Suprapubic skin (tissue), 4 donors: ENCODE measurements at regions not wholly inside any gene's neighbourhood (a gene's known extent, or its start where the extent isn't known, plus 50 kb on each side); places are given as distances from the start of the nearest gene placed in this dataset.

Source experiments
- EP300 ChIP-seq: sonication (generic); formaldehyde crosslinking; IDR thresholded peaks from one replicate; pipeline ENCODE4 v1.6.1; 2017; ENCODE audit warnings: antibody characterized with exemption
- POLR2A ChIP-seq, 2 donors: fragments of 450-650 bp; IDR thresholded peaks; one replicate each; pipeline ENCODE4 v1.6.1; 2017; ENCODE audit warnings: antibody characterized with exemption in 2 of 2, mild to moderate bottlenecking in 2 of 2, moderate library complexity in 2 of 2
- POLR2AphosphoS5 ChIP-seq, 3 donors: sonication (generic); formaldehyde crosslinking; IDR thresholded peaks; one replicate each; pipeline ENCODE4 v1.6.1; 2017; ENCODE audit warnings: antibody characterized with exemption in 3 of 3
- TF ChIP-seq, protein P1 (sequence below), 2 donors: fragments of 200-600 bp in 1 of 2; fragments of 450-650 bp in 1 of 2; sonication (generic) in 1 of 2; IDR thresholded peaks; one replicate each; pipeline ENCODE4 v1.5.1; 2016 to 2019; ENCODE audit warnings: antibody characterized with exemption in 2 of 2, mild to moderate bottlenecking in 1 of 2, moderate library complexity in 1 of 2

DNA sequence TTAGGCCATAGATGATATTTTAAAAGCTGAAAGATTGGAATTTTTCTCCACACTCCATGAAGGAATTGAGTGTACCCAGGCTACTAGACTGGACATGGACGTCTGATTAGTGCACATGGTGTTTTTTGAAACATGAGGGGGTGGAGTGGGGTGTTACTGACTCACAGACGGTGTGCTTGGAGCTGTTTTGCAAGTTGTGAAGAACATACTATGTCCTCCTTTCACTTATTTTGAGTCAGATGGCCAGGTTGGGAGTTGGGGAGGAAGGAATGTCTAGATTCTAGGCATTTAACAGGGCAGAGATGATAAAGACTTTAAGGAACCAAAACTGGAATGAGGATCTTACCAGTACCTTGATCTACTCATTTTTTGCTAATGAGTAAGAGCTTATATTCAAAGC is 158.1 kb upstream of the MTNR1B start:
- TF ChIP-seq EP300 (no peak), POLR2AphosphoS5 (IDR thresholded peaks at IDR 0.05) (no peak), POLR2A (IDR thresholded peaks at IDR 0.05) (no peak)
- TF ChIP-seq, protein P1, sequence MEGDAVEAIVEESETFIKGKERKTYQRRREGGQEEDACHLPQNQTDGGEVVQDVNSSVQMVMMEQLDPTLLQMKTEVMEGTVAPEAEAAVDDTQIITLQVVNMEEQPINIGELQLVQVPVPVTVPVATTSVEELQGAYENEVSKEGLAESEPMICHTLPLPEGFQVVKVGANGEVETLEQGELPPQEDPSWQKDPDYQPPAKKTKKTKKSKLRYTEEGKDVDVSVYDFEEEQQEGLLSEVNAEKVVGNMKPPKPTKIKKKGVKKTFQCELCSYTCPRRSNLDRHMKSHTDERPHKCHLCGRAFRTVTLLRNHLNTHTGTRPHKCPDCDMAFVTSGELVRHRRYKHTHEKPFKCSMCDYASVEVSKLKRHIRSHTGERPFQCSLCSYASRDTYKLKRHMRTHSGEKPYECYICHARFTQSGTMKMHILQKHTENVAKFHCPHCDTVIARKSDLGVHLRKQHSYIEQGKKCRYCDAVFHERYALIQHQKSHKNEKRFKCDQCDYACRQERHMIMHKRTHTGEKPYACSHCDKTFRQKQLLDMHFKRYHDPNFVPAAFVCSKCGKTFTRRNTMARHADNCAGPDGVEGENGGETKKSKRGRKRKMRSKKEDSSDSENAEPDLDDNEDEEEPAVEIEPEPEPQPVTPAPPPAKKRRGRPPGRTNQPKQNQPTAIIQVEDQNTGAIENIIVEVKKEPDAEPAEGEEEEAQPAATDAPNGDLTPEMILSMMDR (IDR thresholded peaks at IDR 0.05) = no peak
